SK-N-SH treated with all-trans-retinoic acid at 6 μM for 48 hours (cell line): ENCODE measurements at regions not wholly inside any gene's neighbourhood (a gene's known extent, or its start where the extent isn't known, plus 50 kb on each side); places are given as distances from the start of the nearest gene placed in this dataset.

Experiments used
- ATAC-seq: fragments of 200-7000 bp; cut with Tn5 transposase; 3 replicates; pipeline ENCODE4 v1.9.1; 2020; ENCODE audit warnings: mild to moderate bottlenecking, moderate library complexity
- ARNTL ChIP-seq: fragments of 450-650 bp; formaldehyde crosslinking; IDR thresholded peaks from 2 replicates; pipeline ENCODE4 v1.5.0; 2020; ENCODE audit warnings: low read depth, mild to moderate bottlenecking, moderate library complexity, borderline replicate concordance
- BACH2 ChIP-seq: fragments of 250-450 bp; sonication (Bioruptor Pico); IDR thresholded peaks from 2 replicates; pipeline ENCODE4 v1.9.0; 2021; ENCODE audit warnings: mild to moderate bottlenecking, borderline replicate concordance
- CSDC2 ChIP-seq: fragments of 250-450 bp; sonication (Bioruptor Pico); IDR thresholded peaks from 2 replicates; pipeline ENCODE4 v1.5.0; 2020; ENCODE audit warnings: mild to moderate bottlenecking, moderate library complexity
- ESRRG ChIP-seq: fragments of 250-450 bp; sonication (Bioruptor Pico); IDR thresholded peaks from 2 replicates; pipeline ENCODE4 v1.6.1; 2021; ENCODE audit warnings: mild to moderate bottlenecking
- GLIS3 ChIP-seq: fragments of 250-450 bp; sonication (Bioruptor Pico); IDR thresholded peaks from 2 replicates; pipeline ENCODE4 v1.5.0; 2020; ENCODE audit warnings: mild to moderate bottlenecking, moderate library complexity
- ISL1 ChIP-seq: fragments of 250-450 bp; sonication (Bioruptor Pico); IDR thresholded peaks from 2 replicates; pipeline ENCODE4 v2.1.2; 2022; ENCODE audit warnings: mild to moderate bottlenecking, moderate library complexity
- OSR1 ChIP-seq: fragments of 250-450 bp; sonication (Bioruptor Pico); IDR thresholded peaks from 2 replicates; pipeline ENCODE4 v1.8.0; 2022; ENCODE audit warnings: moderate library complexity, mild to moderate bottlenecking, inconsistent platforms
- PPARA ChIP-seq: fragments of 250-450 bp; sonication (Bioruptor Pico); IDR thresholded peaks from 2 replicates; pipeline ENCODE4 v1.5.0; 2020; ENCODE audit warnings: mild to moderate bottlenecking, borderline replicate concordance
- RARB ChIP-seq: fragments of 250-450 bp; sonication (Bioruptor Pico); IDR thresholded peaks from 2 replicates; pipeline ENCODE4 v1.8.0; 2021; ENCODE audit warnings: mild to moderate bottlenecking, moderate library complexity
- SNAI2 ChIP-seq: fragments of 250-450 bp; sonication (Bioruptor Pico); IDR thresholded peaks from 2 replicates; pipeline ENCODE4 v1.5.0; 2020; ENCODE audit warnings: mild to moderate bottlenecking, moderate library complexity
- TCF4 ChIP-seq: fragments of 250-450 bp; sonication (Bioruptor Pico); IDR thresholded peaks from 2 replicates; pipeline ENCODE4 v1.8.0; 2021; ENCODE audit warnings: mild to moderate bottlenecking, moderate library complexity, borderline replicate concordance
- TOX ChIP-seq: fragments of 250-450 bp; sonication (Bioruptor Pico); IDR thresholded peaks from 2 replicates; pipeline ENCODE4 v1.8.0; 2021; ENCODE audit warnings: mild to moderate bottlenecking, moderate library complexity, borderline replicate concordance
- ZC3H10 ChIP-seq: fragments of 250-450 bp; sonication (Bioruptor Pico); IDR thresholded peaks from 2 replicates; pipeline ENCODE4 v1.5.1; 2021; ENCODE audit warnings: mild to moderate bottlenecking, moderate library complexity
- ZFP3 ChIP-seq: fragments of 250-450 bp; sonication (Bioruptor Pico); IDR thresholded peaks from 2 replicates; pipeline ENCODE4 v1.5.0; 2020; ENCODE audit warnings: mild to moderate bottlenecking, moderate library complexity
- ZFP30 ChIP-seq: fragments of 450-650 bp; formaldehyde crosslinking; IDR thresholded peaks from 2 replicates; pipeline ENCODE4 v1.5.0; 2022; ENCODE audit warnings: mild to moderate bottlenecking, moderate library complexity
- ZNF565 ChIP-seq: fragments of 450-650 bp; formaldehyde crosslinking; conservative IDR thresholded peaks from 2 replicates; pipeline ENCODE4 v1.5.0; 2020; ENCODE audit warnings: low read depth, mild to moderate bottlenecking, moderate library complexity
- ZNF70 ChIP-seq: fragments of 450-650 bp; formaldehyde crosslinking; IDR thresholded peaks from 2 replicates; pipeline ENCODE4 v1.5.0; 2020; ENCODE audit warnings: mild to moderate bottlenecking, moderate library complexity
- ZNF8 ChIP-seq: fragments of 450-650 bp; formaldehyde crosslinking; IDR thresholded peaks from 2 replicates; pipeline ENCODE4 v1.5.0; 2020; ENCODE audit warnings: mild to moderate bottlenecking, moderate library complexity
- TF ChIP-seq, protein P1 (sequence below): fragments of 250-450 bp; sonication (Bioruptor Pico); IDR thresholded peaks from 2 replicates; pipeline ENCODE4 v1.8.0; 2020; ENCODE audit warnings: mild to moderate bottlenecking, moderate library complexity, borderline replicate concordance
- TF ChIP-seq, protein P2 (sequence below): fragments of 250-450 bp; sonication (Bioruptor Pico); IDR thresholded peaks from 2 replicates; pipeline ENCODE4 v1.5.1; 2021; ENCODE audit warnings: mild to moderate bottlenecking, moderate library complexity
- TF ChIP-seq, protein P3 (sequence below): fragments of 250-450 bp; sonication (Bioruptor Pico); IDR thresholded peaks from 2 replicates; pipeline ENCODE4 v1.8.0; 2021; ENCODE audit warnings: low read depth, mild to moderate bottlenecking, moderate library complexity, borderline replicate concordance
- TF ChIP-seq, protein P4 (sequence below): fragments of 250-450 bp; sonication (Bioruptor Pico); IDR thresholded peaks from 2 replicates; pipeline ENCODE4 v1.5.0; 2020; ENCODE audit warnings: mild to moderate bottlenecking, moderate library complexity
- TF ChIP-seq, protein P5 (sequence below): fragments of 250-450 bp; sonication (Bioruptor Pico); IDR thresholded peaks from 2 replicates; pipeline ENCODE4 v1.5.1; 2020; ENCODE audit warnings: low read depth, mild to moderate bottlenecking, moderate library complexity

DNA sequence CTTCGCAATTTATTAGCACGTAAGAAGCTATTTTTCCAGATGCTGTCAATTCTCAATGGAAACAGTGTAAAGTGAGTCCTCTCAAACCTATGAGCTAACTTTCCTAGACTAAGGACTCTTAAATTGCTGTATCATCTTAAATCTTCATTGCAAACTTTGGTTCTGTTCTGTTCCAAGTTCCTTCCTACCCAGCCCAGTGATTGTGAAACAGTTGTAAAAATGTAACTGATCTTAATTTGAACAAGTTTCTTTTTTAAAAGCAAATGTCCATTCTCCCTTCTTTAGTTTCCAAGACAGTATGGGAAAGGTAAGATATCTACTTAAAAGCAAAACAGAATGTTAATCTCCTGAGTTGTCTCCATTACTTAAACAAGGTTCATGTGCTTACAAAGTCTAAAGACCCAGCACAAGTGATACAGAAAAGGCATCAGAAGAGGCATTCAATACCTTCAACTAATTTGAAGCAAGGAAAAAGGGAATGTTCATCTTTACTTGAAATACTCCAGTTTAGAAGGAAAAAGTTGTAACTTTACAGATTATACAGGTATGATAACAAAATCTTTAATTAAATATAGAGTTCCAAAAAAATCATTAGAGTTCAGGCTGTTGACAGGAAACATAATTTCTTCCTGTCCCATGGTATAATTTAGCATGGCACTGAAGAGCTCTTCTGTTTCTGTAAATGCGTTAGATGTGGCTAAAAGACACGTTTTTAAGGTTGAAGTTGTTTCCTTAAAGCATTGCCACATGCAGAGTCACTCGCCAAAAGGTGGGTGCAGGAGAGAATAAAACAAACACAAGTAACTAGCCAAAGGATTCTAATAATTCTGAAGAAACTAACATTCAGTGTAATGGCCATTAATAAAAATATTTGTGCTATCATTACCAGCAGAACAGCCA, 101.5 kb upstream of the USP15 start (continued):
- no peak for TF ChIP-seq ZC3H10 (CRISPR knock-in tag)
- TF ChIP-seq TCF4, result no peak
- TF ChIP-seq ARNTL (CRISPR knock-in tag), result no peak
- TF ChIP-seq CSDC2, result no peak
- TF ChIP-seq ZFP30, result no peak
- no peak for TF ChIP-seq ZNF8 (CRISPR knock-in tag)
- TF ChIP-seq ZNF70, result no peak
- TF ChIP-seq PPARA (CRISPR knock-in tag), result no peak
- TF ChIP-seq, protein P1, sequence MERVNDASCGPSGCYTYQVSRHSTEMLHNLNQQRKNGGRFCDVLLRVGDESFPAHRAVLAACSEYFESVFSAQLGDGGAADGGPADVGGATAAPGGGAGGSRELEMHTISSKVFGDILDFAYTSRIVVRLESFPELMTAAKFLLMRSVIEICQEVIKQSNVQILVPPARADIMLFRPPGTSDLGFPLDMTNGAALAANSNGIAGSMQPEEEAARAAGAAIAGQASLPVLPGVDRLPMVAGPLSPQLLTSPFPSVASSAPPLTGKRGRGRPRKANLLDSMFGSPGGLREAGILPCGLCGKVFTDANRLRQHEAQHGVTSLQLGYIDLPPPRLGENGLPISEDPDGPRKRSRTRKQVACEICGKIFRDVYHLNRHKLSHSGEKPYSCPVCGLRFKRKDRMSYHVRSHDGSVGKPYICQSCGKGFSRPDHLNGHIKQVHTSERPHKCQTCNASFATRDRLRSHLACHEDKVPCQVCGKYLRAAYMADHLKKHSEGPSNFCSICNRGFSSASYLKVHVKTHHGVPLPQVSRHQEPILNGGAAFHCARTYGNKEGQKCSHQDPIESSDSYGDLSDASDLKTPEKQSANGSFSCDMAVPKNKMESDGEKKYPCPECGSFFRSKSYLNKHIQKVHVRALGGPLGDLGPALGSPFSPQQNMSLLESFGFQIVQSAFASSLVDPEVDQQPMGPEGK (CRISPR knock-in tag), result no peak
- TF ChIP-seq ZNF565 (CRISPR knock-in tag), result no peak
- no peak for TF ChIP-seq SNAI2 (CRISPR knock-in tag)
- TF ChIP-seq, all 23 proteins: peak for 0

DNA sequence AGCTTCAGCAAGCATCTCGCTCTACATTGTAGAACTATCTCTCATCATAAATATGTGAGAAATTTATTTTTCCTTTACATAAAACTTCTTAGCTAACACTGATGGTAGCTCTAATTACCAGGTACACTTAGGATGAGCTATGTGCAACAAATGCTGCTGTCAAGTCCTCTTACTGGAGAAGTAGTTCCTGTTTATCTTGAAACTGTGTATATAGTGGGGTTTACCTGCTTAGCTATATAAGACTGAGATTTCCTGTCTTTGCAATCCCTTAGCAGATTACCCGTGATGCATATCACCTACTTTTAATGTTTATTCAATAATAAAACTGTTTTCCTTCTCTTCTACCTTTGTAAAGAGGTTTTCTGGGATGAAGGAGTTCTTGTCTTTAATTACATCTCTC, 98.0 kb upstream of the USP15 start:
- ATAC-seq, result no peak
- no peak for TF ChIP-seq ZNF8 (CRISPR knock-in tag)
- no peak for TF ChIP-seq TOX (CRISPR knock-in tag)
- TF ChIP-seq TCF4, result no peak
- no peak for TF ChIP-seq PPARA (CRISPR knock-in tag)
- TF ChIP-seq, protein P1 (CRISPR knock-in tag), result no peak
- TF ChIP-seq, protein P2, sequence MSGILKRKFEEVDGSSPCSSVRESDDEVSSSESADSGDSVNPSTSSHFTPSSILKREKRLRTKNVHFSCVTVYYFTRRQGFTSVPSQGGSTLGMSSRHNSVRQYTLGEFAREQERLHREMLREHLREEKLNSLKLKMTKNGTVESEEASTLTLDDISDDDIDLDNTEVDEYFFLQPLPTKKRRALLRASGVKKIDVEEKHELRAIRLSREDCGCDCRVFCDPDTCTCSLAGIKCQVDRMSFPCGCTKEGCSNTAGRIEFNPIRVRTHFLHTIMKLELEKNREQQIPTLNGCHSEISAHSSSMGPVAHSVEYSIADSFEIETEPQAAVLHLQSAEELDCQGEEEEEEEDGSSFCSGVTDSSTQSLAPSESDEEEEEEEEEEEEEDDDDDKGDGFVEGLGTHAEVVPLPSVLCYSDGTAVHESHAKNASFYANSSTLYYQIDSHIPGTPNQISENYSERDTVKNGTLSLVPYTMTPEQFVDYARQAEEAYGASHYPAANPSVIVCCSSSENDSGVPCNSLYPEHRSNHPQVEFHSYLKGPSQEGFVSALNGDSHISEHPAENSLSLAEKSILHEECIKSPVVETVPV, result no peak
- TF ChIP-seq ZFP30, result no peak
- TF ChIP-seq RARB (CRISPR knock-in tag), result no peak
- no peak for TF ChIP-seq ISL1
- TF ChIP-seq GLIS3, result no peak
- no peak for TF ChIP-seq ZC3H10 (CRISPR knock-in tag)
- no peak for TF ChIP-seq BACH2 (CRISPR knock-in tag)
- no peak for TF ChIP-seq ARNTL (CRISPR knock-in tag)
- no peak for TF ChIP-seq ZFP3

DNA sequence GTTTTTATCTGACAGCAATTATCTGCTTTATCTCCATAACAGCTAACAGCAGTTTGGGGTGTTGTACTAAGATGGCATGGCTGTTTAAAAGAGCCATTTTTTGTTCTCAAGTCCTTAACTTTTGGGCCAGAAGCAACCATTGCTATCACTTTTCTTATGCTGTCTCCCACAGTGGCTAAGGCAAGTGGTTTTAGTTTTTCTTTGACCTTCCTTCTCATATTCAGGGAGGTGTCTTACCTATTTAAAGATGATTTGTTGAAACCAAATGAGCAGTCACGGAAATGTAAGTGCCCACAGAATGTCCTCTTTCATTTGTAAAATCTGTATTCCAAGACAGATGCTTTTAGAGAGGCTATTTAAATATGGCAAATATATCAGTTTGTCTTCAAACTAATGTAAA, 96.8 kb upstream of the USP15 start:
- no peak for ATAC-seq
- TF ChIP-seq, protein P3, sequence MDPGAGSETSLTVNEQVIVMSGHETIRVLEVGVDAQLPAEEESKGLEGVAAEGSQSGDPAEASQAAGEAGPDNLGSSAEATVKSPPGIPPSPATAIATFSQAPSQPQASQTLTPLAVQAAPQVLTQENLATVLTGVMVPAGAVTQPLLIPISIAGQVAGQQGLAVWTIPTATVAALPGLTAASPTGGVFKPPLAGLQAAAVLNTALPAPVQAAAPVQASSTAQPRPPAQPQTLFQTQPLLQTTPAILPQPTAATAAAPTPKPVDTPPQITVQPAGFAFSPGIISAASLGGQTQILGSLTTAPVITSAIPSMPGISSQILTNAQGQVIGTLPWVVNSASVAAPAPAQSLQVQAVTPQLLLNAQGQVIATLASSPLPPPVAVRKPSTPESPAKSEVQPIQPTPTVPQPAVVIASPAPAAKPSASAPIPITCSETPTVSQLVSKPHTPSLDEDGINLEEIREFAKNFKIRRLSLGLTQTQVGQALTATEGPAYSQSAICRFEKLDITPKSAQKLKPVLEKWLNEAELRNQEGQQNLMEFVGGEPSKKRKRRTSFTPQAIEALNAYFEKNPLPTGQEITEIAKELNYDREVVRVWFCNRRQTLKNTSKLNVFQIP, result no peak
- TF ChIP-seq RARB (CRISPR knock-in tag) (no peak), BACH2 (CRISPR knock-in tag) (no peak), OSR1 (CRISPR knock-in tag) (no peak), TCF4 (no peak), ZNF565 (CRISPR knock-in tag) (no peak), ZC3H10 (CRISPR knock-in tag) (no peak), ZNF70 (no peak), GLIS3 (no peak), ZFP30 (no peak), ZFP3 (no peak), TOX (CRISPR knock-in tag) (no peak), ESRRG (CRISPR knock-in tag) (no peak), CSDC2 (no peak), ZNF8 (CRISPR knock-in tag) (no peak)
- TF ChIP-seq, protein P2, result no peak
- TF ChIP-seq, protein P4, sequence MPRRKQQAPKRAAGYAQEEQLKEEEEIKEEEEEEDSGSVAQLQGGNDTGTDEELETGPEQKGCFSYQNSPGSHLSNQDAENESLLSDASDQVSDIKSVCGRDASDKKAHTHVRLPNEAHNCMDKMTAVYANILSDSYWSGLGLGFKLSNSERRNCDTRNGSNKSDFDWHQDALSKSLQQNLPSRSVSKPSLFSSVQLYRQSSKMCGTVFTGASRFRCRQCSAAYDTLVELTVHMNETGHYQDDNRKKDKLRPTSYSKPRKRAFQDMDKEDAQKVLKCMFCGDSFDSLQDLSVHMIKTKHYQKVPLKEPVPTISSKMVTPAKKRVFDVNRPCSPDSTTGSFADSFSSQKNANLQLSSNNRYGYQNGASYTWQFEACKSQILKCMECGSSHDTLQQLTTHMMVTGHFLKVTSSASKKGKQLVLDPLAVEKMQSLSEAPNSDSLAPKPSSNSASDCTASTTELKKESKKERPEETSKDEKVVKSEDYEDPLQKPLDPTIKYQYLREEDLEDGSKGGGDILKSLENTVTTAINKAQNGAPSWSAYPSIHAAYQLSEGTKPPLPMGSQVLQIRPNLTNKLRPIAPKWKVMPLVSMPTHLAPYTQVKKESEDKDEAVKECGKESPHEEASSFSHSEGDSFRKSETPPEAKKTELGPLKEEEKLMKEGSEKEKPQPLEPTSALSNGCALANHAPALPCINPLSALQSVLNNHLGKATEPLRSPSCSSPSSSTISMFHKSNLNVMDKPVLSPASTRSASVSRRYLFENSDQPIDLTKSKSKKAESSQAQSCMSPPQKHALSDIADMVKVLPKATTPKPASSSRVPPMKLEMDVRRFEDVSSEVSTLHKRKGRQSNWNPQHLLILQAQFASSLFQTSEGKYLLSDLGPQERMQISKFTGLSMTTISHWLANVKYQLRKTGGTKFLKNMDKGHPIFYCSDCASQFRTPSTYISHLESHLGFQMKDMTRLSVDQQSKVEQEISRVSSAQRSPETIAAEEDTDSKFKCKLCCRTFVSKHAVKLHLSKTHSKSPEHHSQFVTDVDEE (CRISPR knock-in tag), result no peak
- TF ChIP-seq, protein P5, sequence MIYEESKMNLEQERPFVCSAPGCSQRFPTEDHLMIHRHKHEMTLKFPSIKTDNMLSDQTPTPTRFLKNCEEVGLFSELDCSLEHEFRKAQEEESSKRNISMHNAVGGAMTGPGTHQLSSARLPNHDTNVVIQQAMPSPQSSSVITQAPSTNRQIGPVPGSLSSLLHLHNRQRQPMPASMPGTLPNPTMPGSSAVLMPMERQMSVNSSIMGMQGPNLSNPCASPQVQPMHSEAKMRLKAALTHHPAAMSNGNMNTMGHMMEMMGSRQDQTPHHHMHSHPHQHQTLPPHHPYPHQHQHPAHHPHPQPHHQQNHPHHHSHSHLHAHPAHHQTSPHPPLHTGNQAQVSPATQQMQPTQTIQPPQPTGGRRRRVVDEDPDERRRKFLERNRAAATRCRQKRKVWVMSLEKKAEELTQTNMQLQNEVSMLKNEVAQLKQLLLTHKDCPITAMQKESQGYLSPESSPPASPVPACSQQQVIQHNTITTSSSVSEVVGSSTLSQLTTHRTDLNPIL, result no peak
